HT1080 (cell line): ENCODE measurements at regions not wholly inside any gene's neighbourhood (a gene's known extent, or its start where the extent isn't known, plus 50 kb on each side); places are given as distances from the start of the nearest gene placed in this dataset. TPM values are rescaled to one million over a fixed set of nuclear protein-coding genes. Genes with fewer than 3 reads are reported as not detected.

ENCODE experiments used
- DNase-seq: peaks from one replicate; pipeline ENCODE4 v3.0.0-alpha.2; 2015; ENCODE audit warnings: low read depth
- small RNA-seq: library from RNA; depleted of rRNA; stranded (forward); fragments of <200 nt; gene quantifications from one replicate; pipeline ENCODE3, GENCODE V24; 2014

DNA sequence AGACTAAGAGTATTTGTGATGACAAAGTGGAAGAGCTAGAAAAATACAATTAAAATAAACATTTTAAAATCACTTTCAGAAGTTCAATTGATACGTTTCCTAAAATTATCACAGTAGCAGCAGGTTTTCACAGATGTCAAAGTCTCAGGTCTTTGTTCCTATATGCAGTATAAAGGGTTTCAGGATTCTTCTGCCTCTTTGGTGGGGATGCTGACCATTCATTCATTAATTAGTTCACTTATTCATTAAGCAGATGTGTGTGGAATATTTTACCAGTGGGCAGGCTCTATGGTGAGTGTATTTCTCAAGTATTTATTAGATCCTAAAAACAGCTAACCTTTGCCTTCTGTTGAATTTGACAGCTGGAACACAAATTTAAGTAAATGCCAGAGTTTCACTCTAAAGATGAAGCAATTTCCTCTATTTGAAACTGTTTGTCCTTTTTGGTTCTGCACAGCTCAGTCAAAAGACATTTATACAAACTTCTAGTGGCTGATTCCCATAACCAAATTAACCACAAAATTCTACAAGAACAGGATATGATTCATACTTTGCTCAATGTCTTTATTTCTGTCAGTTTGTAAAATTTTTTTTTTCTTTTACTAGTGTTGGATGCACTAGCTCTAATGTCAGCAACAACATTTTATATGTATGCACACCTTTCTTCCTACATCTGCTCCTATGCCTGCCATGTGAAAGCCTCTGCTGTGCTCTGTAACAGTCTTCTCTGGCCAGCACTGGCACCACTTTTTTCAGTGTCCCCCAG, 75.9 kb upstream of the PRR16 start:
- DNase-seq = peak; percentile 95

DNA sequence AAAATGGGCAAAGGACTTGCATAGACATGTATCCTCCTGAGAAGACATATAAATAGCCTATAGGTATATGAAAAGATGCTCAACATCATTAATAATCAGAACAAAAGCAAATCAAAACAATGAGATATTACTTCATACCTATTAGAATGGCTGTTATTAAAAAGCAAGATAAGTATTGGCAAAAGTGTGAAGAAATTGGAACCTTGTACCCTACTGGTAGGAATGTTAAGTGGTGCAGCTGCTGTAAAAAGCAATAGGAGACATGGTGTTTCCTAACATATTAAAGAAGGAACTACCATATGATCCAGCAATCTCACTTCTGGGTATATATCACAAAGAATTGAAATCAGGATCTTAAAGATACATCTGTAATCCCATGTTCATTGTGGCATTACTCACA, 69.8 kb upstream of the PRR16 start:
- no peak for DNase-seq

DNA sequence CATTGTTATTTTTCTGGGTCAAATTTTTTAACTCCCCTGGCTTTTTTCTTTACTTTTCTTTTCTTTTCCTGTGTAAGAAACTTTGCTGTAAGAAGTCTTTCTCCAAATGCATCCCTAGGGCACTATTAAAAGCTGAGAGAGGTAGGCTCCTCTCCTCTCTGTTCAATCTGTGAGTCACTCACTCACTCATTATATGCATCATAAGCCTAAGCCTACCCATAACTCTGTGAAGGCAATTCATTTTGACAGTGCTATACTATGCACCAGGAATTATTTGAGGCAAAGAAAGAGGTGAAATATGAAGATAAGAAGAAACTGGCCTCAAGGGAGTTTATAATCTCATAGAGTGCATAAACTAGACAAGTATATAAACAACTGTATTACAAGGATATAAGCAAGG, 67.9 kb upstream of the PRR16 start:
- DNase-seq = peak; percentile 53

DNA sequence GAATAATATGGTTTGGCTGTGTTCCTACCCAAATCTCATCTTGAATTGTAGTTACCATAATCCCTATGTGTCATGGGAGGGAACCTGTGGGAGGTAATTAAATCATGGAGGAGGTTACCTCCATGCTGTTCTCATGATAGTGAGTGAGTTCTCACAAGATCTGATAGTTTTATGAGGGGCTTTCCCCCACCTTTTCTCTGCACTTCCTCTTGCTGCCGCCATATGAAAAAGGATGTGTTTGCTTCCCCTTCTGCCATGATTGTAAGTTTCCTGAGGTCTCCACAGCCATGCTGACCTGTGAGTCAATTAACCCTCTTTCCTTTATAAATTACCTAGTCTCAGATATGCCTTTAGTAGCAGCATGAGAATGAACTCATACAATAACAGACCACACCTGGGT, 63.7 kb upstream of the PRR16 start:
- no peak for DNase-seq

DNA sequence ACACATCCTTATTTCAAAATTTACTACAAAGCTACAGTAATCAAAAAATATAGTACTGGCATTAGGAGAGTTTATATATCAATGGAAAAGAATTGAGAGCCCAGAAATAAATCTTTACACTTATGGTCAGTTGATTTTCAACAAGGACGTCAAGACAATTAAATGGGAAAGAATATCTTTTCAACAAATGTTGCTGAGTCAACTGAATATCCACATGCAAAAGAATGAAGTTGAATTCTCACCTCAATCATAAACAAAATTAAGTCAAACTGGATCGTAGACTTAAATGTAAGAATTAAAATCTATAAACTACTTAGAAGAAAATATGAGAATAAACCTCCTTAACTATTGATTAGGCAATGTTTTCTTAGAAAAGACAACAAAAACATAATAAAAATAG, 61.5 kb upstream of the PRR16 start:
- no peak for DNase-seq

DNA sequence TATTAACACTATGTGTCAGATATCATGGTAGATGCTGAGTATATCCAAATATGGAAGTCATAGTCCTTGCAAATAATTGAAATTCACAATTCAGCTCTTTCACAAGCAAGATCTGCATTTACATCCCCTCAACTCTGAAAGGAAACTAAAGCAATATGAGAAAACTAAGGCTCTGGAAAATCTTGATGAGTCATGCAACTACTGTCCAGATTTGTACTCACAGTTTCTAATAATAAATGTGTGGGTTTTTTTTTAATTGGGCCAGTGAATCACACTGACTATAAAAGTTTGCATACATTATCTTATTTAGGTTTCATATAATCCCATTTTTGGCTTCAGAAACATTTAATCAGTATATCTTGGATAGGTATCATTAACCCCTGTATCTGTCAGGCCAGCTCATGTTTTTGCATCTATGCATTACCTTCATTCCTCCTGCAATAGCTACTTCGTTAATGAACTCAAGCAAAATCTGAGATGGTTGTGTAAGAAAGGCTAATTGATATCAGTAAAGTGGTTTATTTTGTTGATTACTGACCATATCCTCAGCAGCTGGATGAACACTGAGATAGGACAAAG, 58.7 kb upstream of the PRR16 start:
- peak; percentile 85 for DNase-seq

DNA sequence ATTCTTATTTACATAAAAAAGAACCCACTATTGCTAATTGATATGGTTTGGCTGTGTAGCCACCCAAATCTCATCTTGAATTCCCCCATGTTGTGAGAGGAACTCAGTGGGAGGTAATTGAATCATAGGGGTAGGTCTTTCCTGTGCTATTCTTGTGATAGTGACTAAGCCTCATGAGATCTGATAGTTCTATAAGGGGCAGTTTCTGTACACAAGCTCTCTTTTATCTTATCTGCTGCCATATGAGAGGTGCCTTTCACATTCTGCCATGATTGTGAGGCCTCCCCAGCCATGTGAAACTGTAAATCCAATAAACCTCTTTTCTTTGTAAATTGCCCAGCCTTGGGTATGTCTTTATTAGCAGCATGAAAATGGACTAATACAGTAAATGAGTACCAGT, 58.2 kb upstream of the PRR16 start:
- DNase-seq = peak; percentile 87

DNA sequence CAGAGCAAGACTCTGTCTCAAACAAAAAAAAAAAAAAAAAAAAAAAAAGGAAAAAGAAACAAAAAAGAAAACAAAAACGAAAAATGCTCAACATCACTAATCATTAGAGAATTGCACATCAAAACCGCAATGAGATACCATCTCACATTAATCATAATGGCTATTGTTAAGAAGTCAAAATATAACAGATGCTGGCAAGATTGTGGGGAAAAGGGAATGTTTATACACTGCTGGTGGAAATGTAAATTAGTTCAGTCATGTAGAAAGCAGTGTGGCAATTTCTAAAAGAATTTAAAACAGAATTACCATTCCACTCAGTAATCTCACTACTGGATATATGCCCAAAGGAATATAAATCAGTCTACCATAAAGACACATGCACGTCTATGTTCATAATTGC, 50.4 kb upstream of the PRR16 start:
- no peak for DNase-seq

Small RNA genes lying in the stretch of these regions (small RNA-seq; reads per million reads assigned to genes)
- gene RNU6-718P = not detected
